Panc1 (cell line): ENCODE measurements at regions not wholly inside any gene's neighbourhood (a gene's known extent, or its start where the extent isn't known, plus 50 kb on each side); places are given as distances from the start of the nearest gene placed in this dataset.
A peak's percentile ranks its signal among the peaks of the same experiment; 100 is the strongest.

Source experiments
- CTCF ChIP-seq: fragments of 450-650 bp; IDR thresholded peaks from 2 replicates; pipeline ENCODE4 v1.5.1; 2017; ENCODE audit warnings: mild to moderate bottlenecking
- POLR2AphosphoS5 ChIP-seq: IDR thresholded peaks from 2 replicates; pipeline ENCODE4 v1.6.1; 2012; ENCODE audit warnings: mild to moderate bottlenecking, low read depth, low read length, moderate library complexity
- REST ChIP-seq, 2 experiments: IDR thresholded peaks; 2 replicates each; pipeline ENCODE4 v1.6.1; 2011 to 2012; ENCODE audit warnings: low read depth in 2 of 2, control low read depth in 1 of 2, low read length in 1 of 2, mild to moderate bottlenecking in 1 of 2, moderate library complexity in 1 of 2; ENCODE audit not compliant: insufficient read depth in 1 of 2

GRCh38 chr11:33500861-33501479, 199.7 kb downstream of the C11orf91 start:
- TF ChIP-seq POLR2AphosphoS5: no peak
- no peak for TF ChIP-seq CTCF
- TF ChIP-seq REST (IDR thresholded peaks at IDR 0.05; ENCODE audit: insufficient read depth in 1 of 2, low read depth in 2 of 2, low read length in 1 of 2): peak; percentile 89 to 96
